GM21723 (cell line): ENCODE measurements at regions not wholly inside any gene's neighbourhood (a gene's known extent, or its start where the extent isn't known, plus 50 kb on each side); places are given as distances from the start of the nearest gene placed in this dataset.
"Not testable (repeated sequence)": the region's sequence is repeated elsewhere in the genome, so short reads cannot be mapped to it uniquely, and the experiment has no call there.

Experiments
- ATAC-seq: cut with Tn5 transposase; IDR thresholded peaks from one replicate; pipeline ENCODE4 v1.9.1; 2021; ENCODE audit warnings: mild to moderate bottlenecking, moderate library complexity; ENCODE audit not compliant: unreplicated experiment

- ATAC-seq = no peak
Measured at GRCh38 chr12:105423237-105423636, 92.7 kb downstream of the C12orf75 start.

- no peak for ATAC-seq
Measured at GRCh38 chr12:105423921-105424320, 93.4 kb downstream of the C12orf75 start.

GRCh38 chr12:105425254-105426174 is 95.0 kb downstream of the C12orf75 start:
- no peak for ATAC-seq

- no peak for ATAC-seq
Measured at GRCh38 chr12:105426766-105427165, 96.3 kb downstream of the C12orf75 start.

GRCh38 chr12:105427883-105428282 is 97.4 kb downstream of the C12orf75 start:
- no peak for ATAC-seq

- ATAC-seq = no peak
Measured at GRCh38 chr12:105428793-105429395, 98.4 kb downstream of the C12orf75 start.

GRCh38 chr12:105429511-105429910 is 99.0 kb downstream of the C12orf75 start:
- ATAC-seq = no peak

GRCh38 chr12:105431537-105432100 is 101.1 kb downstream of the C12orf75 start:
- ATAC-seq = no peak

GRCh38 chr12:105433804-105434203 is 103.3 kb downstream of the C12orf75 start:
- ATAC-seq = no peak

- no peak for ATAC-seq
Measured at GRCh38 chr12:105436636-105437035, 106.1 kb downstream of the C12orf75 start.

- ATAC-seq = no peak
Measured at GRCh38 chr12:105440037-105440664, 109.7 kb downstream of the C12orf75 start.

GRCh38 chr12:105443802-105444652 is 113.5 kb downstream of the C12orf75 start:
- no peak for ATAC-seq

- no peak for ATAC-seq
Measured at GRCh38 chr12:105444653-105445102, 114.2 kb downstream of the C12orf75 start.

GRCh38 chr12:105445249-105445648 is 114.8 kb downstream of the C12orf75 start:
- no peak for ATAC-seq

GRCh38 chr12:105445649-105446048 is 115.2 kb downstream of the C12orf75 start:
- no peak for ATAC-seq

GRCh38 chr12:105446460-105446859 is 116.0 kb downstream of the C12orf75 start:
- not testable (repeated sequence) for ATAC-seq

GRCh38 chr12:105449431-105449830 is 118.9 kb downstream of the C12orf75 start:
- no peak for ATAC-seq

- ATAC-seq = no peak
Measured at GRCh38 chr12:105451211-105451610, 120.7 kb downstream of the C12orf75 start.

GRCh38 chr12:105451798-105452197 is 121.3 kb downstream of the C12orf75 start:
- no peak for ATAC-seq

GRCh38 chr12:105453316-105453715 is 122.8 kb downstream of the C12orf75 start:
- ATAC-seq = no peak
